ENCODE measurements at regions not wholly inside any gene's neighbourhood (a gene's known extent, or its start where the extent isn't known, plus 50 kb on each side); places are given as distances from the start of the nearest gene placed in this dataset.

- no peak for TF ChIP-seq CTCF (IDR thresholded peaks at IDR 0.05; ENCODE audit: poor library complexity, severe bottlenecking)
- TF ChIP-seq REST (IDR thresholded peaks at IDR 0.05; ENCODE audit: borderline replicate concordance), result no peak
- TF ChIP-seq POLR2AphosphoS5 (IDR thresholded peaks at IDR 0.05), result no peak
- no peak for TF ChIP-seq EZH2 (IDR thresholded peaks at IDR 0.05; ENCODE audit: borderline replicate concordance, insufficient read depth, low read length, poor library complexity, severe bottlenecking)
- no peak for TF ChIP-seq EP300 (conservative IDR thresholded peaks at IDR 0.05; ENCODE audit: poor library complexity, severe bottlenecking)
- no peak for TF ChIP-seq TAF1 (IDR thresholded peaks at IDR 0.05; ENCODE audit: low read depth)
- TF ChIP-seq RAD21 (conservative IDR thresholded peaks at IDR 0.05), result no peak
- TF ChIP-seq MXI1 (conservative IDR thresholded peaks at IDR 0.05; ENCODE audit: poor library complexity, severe bottlenecking), result no peak
These were observed 106.0 kb downstream of the SLC41A2 start for GRCh38 chr12:104852102-104852501.
